Astrocyte (in vitro differentiated cells and primary cell): ENCODE measurements at regions not wholly inside any gene's neighbourhood (a gene's known extent, or its start where the extent isn't known, plus 50 kb on each side); places are given as distances from the start of the nearest gene placed in this dataset.
A peak's percentile ranks its signal among the peaks of the same experiment; 100 is the strongest.

Source experiments
- DNase-seq: peaks from one replicate; pipeline ENCODE4 v3.0.0-alpha.2; 2010; ENCODE audit warnings: low read depth
- FAIRE-seq: peaks from 2 replicates; lab custom pipeline; 2011; peaks lifted over from hg19 to GRCh38; lab: Jason Lieb, UNC
- H2AFZ ChIP-seq: 2 replicates; pipeline ENCODE4 v1.6.0; 2012; ENCODE audit warnings: low read depth, low read length, inconsistent platforms
- H3K27ac ChIP-seq: 2 replicates; pipeline ENCODE4 v1.5.1; 2011; ENCODE audit warnings: low read depth, low read length, inconsistent platforms
- H3K27me3 ChIP-seq: 2 replicates; pipeline ENCODE4 v1.6.0; 2011; ENCODE audit warnings: low read length, inconsistent platforms; ENCODE audit not compliant: insufficient read depth
- H3K36me3 ChIP-seq: 2 replicates; pipeline ENCODE4 v1.5.1; 2011; ENCODE audit warnings: low read length, inconsistent platforms; ENCODE audit not compliant: insufficient read depth
- H3K4me1 ChIP-seq: 2 replicates; pipeline ENCODE4 v1.5.1; 2011; ENCODE audit warnings: low read length, inconsistent platforms; ENCODE audit not compliant: insufficient read depth
- H3K4me2 ChIP-seq: 2 replicates; pipeline ENCODE4 v1.6.0; 2012; ENCODE audit warnings: low read length, inconsistent platforms
- H3K4me3 ChIP-seq: 2 replicates; pipeline ENCODE4 v1.5.1; 2011; ENCODE audit warnings: low read depth, mild to moderate bottlenecking, low read length, inconsistent platforms; ENCODE audit not compliant: insufficient read depth
- H3K79me2 ChIP-seq: 2 replicates; pipeline ENCODE4 v1.6.0; 2012; ENCODE audit warnings: mild to moderate bottlenecking, low read length, inconsistent platforms; ENCODE audit not compliant: insufficient read depth
- H3K9ac ChIP-seq: 2 replicates; pipeline ENCODE4 v1.6.0; 2012; ENCODE audit warnings: mild to moderate bottlenecking, low read length, inconsistent platforms
- H3K9me3 ChIP-seq: 2 replicates; pipeline ENCODE4 v1.5.1; 2012; ENCODE audit warnings: low read depth, mild to moderate bottlenecking, low read length, inconsistent platforms; ENCODE audit not compliant: insufficient read depth
- H4K20me1 ChIP-seq: 2 replicates; pipeline ENCODE4 v1.6.0; 2012; ENCODE audit warnings: low read length, inconsistent platforms; ENCODE audit not compliant: insufficient read depth
- H3K27ac Mint-ChIP-seq: one replicate; pipeline ENCODE4 v1.8.0; 2021; ENCODE audit warnings: mild to moderate bottlenecking, mixed read lengths; ENCODE audit not compliant: unreplicated experiment
- H3K27me3 Mint-ChIP-seq: one replicate; pipeline ENCODE4 v1.8.0; 2021; ENCODE audit warnings: low read depth, mixed read lengths; ENCODE audit not compliant: unreplicated experiment
- H3K36me3 Mint-ChIP-seq: one replicate; pipeline ENCODE4 v1.8.0; 2021; ENCODE audit warnings: low read depth, mixed read lengths; ENCODE audit not compliant: unreplicated experiment
- H3K4me1 Mint-ChIP-seq: one replicate; pipeline ENCODE4 v1.8.0; 2021; ENCODE audit warnings: low read depth, mixed read lengths; ENCODE audit not compliant: unreplicated experiment
- H3K4me3 Mint-ChIP-seq: one replicate; pipeline ENCODE4 v1.8.0; 2021; ENCODE audit warnings: mild to moderate bottlenecking, moderate library complexity, mixed read lengths; ENCODE audit not compliant: unreplicated experiment
- H3K9me3 Mint-ChIP-seq: one replicate; pipeline ENCODE4 v1.8.0; 2021; ENCODE audit warnings: mild to moderate bottlenecking, mixed read lengths; ENCODE audit not compliant: unreplicated experiment
- EZH2 ChIP-seq: IDR thresholded peaks from 2 replicates; pipeline ENCODE4 v1.6.1; 2012; ENCODE audit warnings: mild to moderate bottlenecking, low read length, inconsistent platforms; ENCODE audit not compliant: insufficient read depth
- TF ChIP-seq, protein P1 (sequence below): IDR thresholded peaks from 2 replicates; pipeline ENCODE4 v1.5.1; 2011; ENCODE audit warnings: low read depth, mild to moderate bottlenecking, inconsistent platforms, low read length, moderate library complexity; ENCODE audit not compliant: insufficient read depth

DNA sequence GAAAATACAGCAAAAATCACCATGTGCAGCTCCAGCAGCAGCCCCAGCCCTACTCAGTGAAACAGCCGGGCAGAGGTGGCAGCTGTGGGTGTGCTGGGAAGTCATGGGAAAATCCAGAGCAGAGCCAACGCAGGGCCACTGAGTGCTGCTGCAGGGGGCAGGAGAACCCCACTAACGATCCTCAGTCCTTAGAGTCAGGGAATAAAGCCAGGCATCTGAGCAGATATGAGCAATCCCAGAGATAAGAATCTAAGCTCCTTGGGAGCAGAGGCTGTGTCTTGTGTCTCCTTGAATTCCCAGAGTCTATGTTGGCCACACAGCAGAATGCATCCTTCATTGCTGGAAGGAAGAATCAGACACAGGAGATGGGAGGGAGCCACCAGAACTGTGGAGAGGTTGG lies 493.1 kb upstream of the MAP3K7 start:
- FAIRE-seq: no peak
- Histone ChIP-seq H4K20me1 (no peaks in the 10 kb centered on the region), H3K4me3 (no peak overlapping the region), H3K4me2 (no peak overlapping the region), H3K9me3 (no peaks in the 10 kb centered on the region), H3K36me3 (no peaks in the 10 kb centered on the region), H3K9ac (no peak overlapping the region), H3K27ac (no peak overlapping the region), H3K27me3 (no peaks in the 10 kb centered on the region), H2AFZ (no peak overlapping the region), H3K79me2 (no peaks in the 10 kb centered on the region), H3K4me1 (peaks cover 13% of the 10 kb centered on the region)
- peaks cover 28% of the 10 kb centered on the region for H3K4me1 Mint-ChIP-seq
- no peaks in the 10 kb centered on the region for H3K36me3 Mint-ChIP-seq
- peak; percentile 24 for DNase-seq
- H3K27ac Mint-ChIP-seq: no peak overlapping the region
- no peaks in the 10 kb centered on the region for H3K27me3 Mint-ChIP-seq
- no peak overlapping the region for H3K4me3 Mint-ChIP-seq
- TF ChIP-seq, protein P1, sequence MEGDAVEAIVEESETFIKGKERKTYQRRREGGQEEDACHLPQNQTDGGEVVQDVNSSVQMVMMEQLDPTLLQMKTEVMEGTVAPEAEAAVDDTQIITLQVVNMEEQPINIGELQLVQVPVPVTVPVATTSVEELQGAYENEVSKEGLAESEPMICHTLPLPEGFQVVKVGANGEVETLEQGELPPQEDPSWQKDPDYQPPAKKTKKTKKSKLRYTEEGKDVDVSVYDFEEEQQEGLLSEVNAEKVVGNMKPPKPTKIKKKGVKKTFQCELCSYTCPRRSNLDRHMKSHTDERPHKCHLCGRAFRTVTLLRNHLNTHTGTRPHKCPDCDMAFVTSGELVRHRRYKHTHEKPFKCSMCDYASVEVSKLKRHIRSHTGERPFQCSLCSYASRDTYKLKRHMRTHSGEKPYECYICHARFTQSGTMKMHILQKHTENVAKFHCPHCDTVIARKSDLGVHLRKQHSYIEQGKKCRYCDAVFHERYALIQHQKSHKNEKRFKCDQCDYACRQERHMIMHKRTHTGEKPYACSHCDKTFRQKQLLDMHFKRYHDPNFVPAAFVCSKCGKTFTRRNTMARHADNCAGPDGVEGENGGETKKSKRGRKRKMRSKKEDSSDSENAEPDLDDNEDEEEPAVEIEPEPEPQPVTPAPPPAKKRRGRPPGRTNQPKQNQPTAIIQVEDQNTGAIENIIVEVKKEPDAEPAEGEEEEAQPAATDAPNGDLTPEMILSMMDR: no peak
- no peak for TF ChIP-seq EZH2
- H3K9me3 Mint-ChIP-seq: no peaks in the 10 kb centered on the region

DNA sequence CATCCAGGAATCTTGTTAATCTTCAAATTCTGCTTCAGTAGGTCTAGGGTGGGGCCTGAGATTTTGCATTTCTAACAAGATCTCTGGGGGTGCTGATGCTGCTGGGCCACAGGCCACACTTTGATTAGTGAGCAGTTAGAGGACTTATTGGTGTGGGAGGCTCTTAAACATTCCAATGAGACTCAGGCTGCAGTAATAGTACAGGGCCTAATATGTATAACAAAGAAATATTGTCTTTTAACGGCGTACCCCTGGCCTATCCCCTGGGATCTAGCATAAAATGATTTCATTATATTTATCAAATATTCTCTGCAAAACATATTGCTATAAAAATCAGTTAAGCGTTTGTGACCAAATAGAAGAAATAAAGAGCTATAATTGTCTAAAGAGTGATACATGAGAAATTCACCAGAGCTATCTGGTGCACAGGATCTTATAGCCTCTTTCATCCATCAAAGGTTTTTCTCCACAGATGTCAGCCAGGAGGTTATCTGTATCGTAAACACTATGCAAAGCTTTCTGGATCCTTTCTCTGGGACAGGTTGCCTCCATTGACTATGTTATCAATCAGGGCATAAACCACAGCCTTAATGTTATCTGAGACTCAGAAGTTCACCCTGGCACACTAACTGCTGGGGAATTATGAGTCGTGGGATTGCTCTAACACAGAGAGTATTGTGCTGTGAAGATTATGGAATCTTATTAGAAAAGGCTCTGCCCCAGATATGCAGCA lies 488.5 kb upstream of the MAP3K7 start:
- Histone ChIP-seq H3K36me3 (no peaks in the 10 kb centered on the region), H3K4me2 (no peak overlapping the region), H3K9me3 (no peaks in the 10 kb centered on the region), H3K4me3 (no peak overlapping the region), H3K27me3 (no peaks in the 10 kb centered on the region), H3K9ac (no peak overlapping the region), H3K79me2 (no peaks in the 10 kb centered on the region), H2AFZ (no peak overlapping the region), H4K20me1 (no peaks in the 10 kb centered on the region), H3K4me1 (no peaks in the 10 kb centered on the region), H3K27ac (no peak overlapping the region)
- H3K4me3 Mint-ChIP-seq: no peak overlapping the region
- H3K36me3 Mint-ChIP-seq: no peaks in the 10 kb centered on the region
- no peak for DNase-seq
- peaks cover 10% of the 10 kb centered on the region for H3K4me1 Mint-ChIP-seq
- no peak for FAIRE-seq
- H3K27ac Mint-ChIP-seq: no peak overlapping the region
- no peaks in the 10 kb centered on the region for H3K27me3 Mint-ChIP-seq
- no peaks in the 10 kb centered on the region for H3K9me3 Mint-ChIP-seq
- TF ChIP-seq, protein P1: no peak
- TF ChIP-seq EZH2: no peak

DNA sequence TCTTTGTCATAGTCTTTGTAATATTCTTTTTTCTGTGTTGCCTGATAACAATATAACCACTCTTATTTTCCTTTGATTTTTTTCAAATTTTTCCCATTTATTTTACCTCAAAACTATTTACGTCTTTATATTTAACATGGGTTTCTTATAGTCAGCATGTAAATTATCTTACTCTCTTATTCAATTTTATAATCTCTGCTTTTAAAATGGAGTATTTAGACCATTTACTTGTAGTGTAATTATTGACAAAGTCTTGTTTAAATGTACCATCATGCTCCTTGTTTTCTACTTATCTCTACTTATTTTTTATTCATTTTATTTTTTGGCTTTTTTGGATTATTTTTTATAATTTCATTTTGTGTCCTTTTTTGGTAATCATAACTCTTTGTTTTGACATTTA lies 476.5 kb upstream of the MAP3K7 start:
- H3K36me3 Mint-ChIP-seq: no peaks in the 10 kb centered on the region
- H3K27me3 Mint-ChIP-seq: peaks cover 4% of the 10 kb centered on the region
- Histone ChIP-seq H3K79me2 (no peaks in the 10 kb centered on the region), H4K20me1 (no peaks in the 10 kb centered on the region), H3K9me3 (no peaks in the 10 kb centered on the region), H2AFZ (no peak overlapping the region), H3K36me3 (no peaks in the 10 kb centered on the region), H3K27me3 (no peaks in the 10 kb centered on the region), H3K4me2 (no peak overlapping the region), H3K4me3 (no peak overlapping the region), H3K4me1 (no peaks in the 10 kb centered on the region), H3K9ac (no peak overlapping the region), H3K27ac (no peak overlapping the region)
- H3K9me3 Mint-ChIP-seq: peaks cover 2% of the 10 kb centered on the region
- DNase-seq (no peak), FAIRE-seq (no peak)
- H3K4me3 Mint-ChIP-seq: no peak overlapping the region
- no peak for TF ChIP-seq EZH2
- TF ChIP-seq, protein P1: no peak
- H3K27ac Mint-ChIP-seq: no peak overlapping the region
- H3K4me1 Mint-ChIP-seq: no peaks in the 10 kb centered on the region
